WTC11 (cell line): ENCODE measurements at regions not wholly inside any gene's neighbourhood (a gene's known extent, or its start where the extent isn't known, plus 50 kb on each side); places are given as distances from the start of the nearest gene placed in this dataset.

ENCODE experiments used
- ATAC-seq: fragments of 200-7000 bp; cut with Tn5 transposase; 2 replicates; pipeline ENCODE4 v1.10.0; 2021; ENCODE audit warnings: mild to moderate bottlenecking, moderate library complexity
- CTCF ChIA-PET: fragments of 300-600 bp; sonication (Branson Sonifier 250); formaldehyde crosslinking; loops from one replicate; lab custom pipeline; 2021; ENCODE audit warnings: antibody characterized with exemption; lab: Charles Lee
- POLR2A ChIA-PET: fragments of 350-600 bp; sonication (Branson Sonifier 250); formaldehyde crosslinking; loops from one replicate; lab custom pipeline; 2021; ENCODE audit warnings: antibody characterized with exemption; lab: Charles Lee
- DNase-seq: peaks from one replicate; pipeline ENCODE4 v3.0.0; 2021; ENCODE audit warnings: low spot score
- H3K27ac Mint-ChIP-seq: 2 replicates; pipeline ENCODE4 v1.8.0; 2021; ENCODE audit warnings: mixed read lengths
- H3K27me3 Mint-ChIP-seq: 2 replicates; pipeline ENCODE4 v1.8.0; 2021; ENCODE audit warnings: low read depth, mild to moderate bottlenecking, moderate library complexity, mixed read lengths
- H3K36me3 Mint-ChIP-seq: 2 replicates; pipeline ENCODE4 v1.8.0; 2021; ENCODE audit warnings: mixed read lengths
- H3K4me1 Mint-ChIP-seq: 2 replicates; pipeline ENCODE4 v1.8.0; 2022; ENCODE audit warnings: mixed read lengths
- H3K4me3 Mint-ChIP-seq: 2 replicates; pipeline ENCODE4 v1.8.0; 2021; ENCODE audit warnings: mild to moderate bottlenecking, moderate library complexity, mixed read lengths
- H3K9me3 Mint-ChIP-seq: 2 replicates; pipeline ENCODE4 v1.8.0; 2021; ENCODE audit warnings: mixed read lengths
- CBFB ChIP-seq: sonication (generic); formaldehyde crosslinking; IDR thresholded peaks from 2 replicates; pipeline ENCODE4 v1.8.1; 2022; ENCODE audit warnings: mild to moderate bottlenecking, low read depth, missing genetic modification reagents
- CDX4 ChIP-seq: fragments of 250-450 bp; sonication (Bioruptor Pico); IDR thresholded peaks from 2 replicates; pipeline ENCODE4 v1.9.0; 2021; ENCODE audit warnings: moderate library complexity, mild to moderate bottlenecking, inconsistent platforms, borderline replicate concordance
- E2F4 ChIP-seq: sonication (generic); formaldehyde crosslinking; IDR thresholded peaks from 2 replicates; pipeline ENCODE4 v1.8.1; 2022; ENCODE audit warnings: low read depth, mild to moderate bottlenecking, moderate library complexity, missing genetic modification reagents, borderline replicate concordance
- E2F5 ChIP-seq: sonication (generic); formaldehyde crosslinking; IDR thresholded peaks from 2 replicates; pipeline ENCODE4 v1.8.1; 2022; ENCODE audit warnings: mild to moderate bottlenecking, moderate library complexity, missing genetic modification reagents
- ETV6 ChIP-seq: sonication (generic); formaldehyde crosslinking; IDR thresholded peaks from 2 replicates; pipeline ENCODE4 v1.8.1; 2022; ENCODE audit warnings: mild to moderate bottlenecking, missing genetic modification reagents
- FOXP4 ChIP-seq: sonication (generic); formaldehyde crosslinking; IDR thresholded peaks from 2 replicates; pipeline ENCODE4 v1.8.0; 2022; ENCODE audit warnings: mild to moderate bottlenecking, missing genetic modification reagents
- GABPB1 ChIP-seq: sonication (generic); formaldehyde crosslinking; IDR thresholded peaks from 2 replicates; pipeline ENCODE4 v1.8.1; 2023; ENCODE audit warnings: mild to moderate bottlenecking, missing genetic modification reagents
- HMGA2 ChIP-seq: fragments of 250-450 bp; sonication (Bioruptor Pico); IDR thresholded peaks from 2 replicates; pipeline ENCODE4 v1.4.0; 2021; ENCODE audit warnings: mild to moderate bottlenecking, moderate library complexity
- HMGXB4 ChIP-seq: sonication (generic); formaldehyde crosslinking; IDR thresholded peaks from 2 replicates; pipeline ENCODE4 v1.8.1; 2023; ENCODE audit warnings: mild to moderate bottlenecking, moderate library complexity, missing genetic modification reagents
- KAT7 ChIP-seq: sonication (generic); formaldehyde crosslinking; IDR thresholded peaks from 2 replicates; pipeline ENCODE4 v1.8.1; 2023; ENCODE audit warnings: missing genetic modification reagents, mild to moderate bottlenecking, borderline replicate concordance
- MYBL2 ChIP-seq: sonication (generic); formaldehyde crosslinking; IDR thresholded peaks from 2 replicates; pipeline ENCODE4 v1.8.1; 2023; ENCODE audit warnings: mild to moderate bottlenecking, moderate library complexity, missing genetic modification reagents
- NR1H2 ChIP-seq: sonication (generic); formaldehyde crosslinking; IDR thresholded peaks from 2 replicates; pipeline ENCODE4 v1.9.0; 2021; ENCODE audit warnings: mild to moderate bottlenecking, moderate library complexity, missing genetic modification reagents
- SMAD3 ChIP-seq: sonication (generic); formaldehyde crosslinking; IDR thresholded peaks from 2 replicates; pipeline ENCODE4 v1.8.0; 2022; ENCODE audit warnings: missing genetic modification reagents, mild to moderate bottlenecking, borderline replicate concordance
- SOX15 ChIP-seq: fragments of 250-450 bp; sonication (Bioruptor Pico); IDR thresholded peaks from 2 replicates; pipeline ENCODE4 v1.9.0; 2021; ENCODE audit warnings: mild to moderate bottlenecking
- SP1 ChIP-seq: sonication (generic); formaldehyde crosslinking; conservative IDR thresholded peaks from 2 replicates; pipeline ENCODE4 v1.8.1; 2022; ENCODE audit warnings: missing genetic modification reagents
- TEAD1 ChIP-seq: sonication (generic); formaldehyde crosslinking; IDR thresholded peaks from 2 replicates; pipeline ENCODE4 v1.8.0; 2022; ENCODE audit warnings: mild to moderate bottlenecking, missing genetic modification reagents
- USF2 ChIP-seq: sonication (generic); formaldehyde crosslinking; IDR thresholded peaks from 2 replicates; pipeline ENCODE4 v1.8.1; 2023; ENCODE audit warnings: mild to moderate bottlenecking, missing genetic modification reagents, moderate library complexity
- ZBTB21 ChIP-seq: sonication (generic); formaldehyde crosslinking; IDR thresholded peaks from 2 replicates; pipeline ENCODE4 v1.8.1; 2023; ENCODE audit warnings: mild to moderate bottlenecking, missing genetic modification reagents, borderline replicate concordance
- ZBTB43 ChIP-seq: sonication (generic); formaldehyde crosslinking; IDR thresholded peaks from 2 replicates; pipeline ENCODE4 v1.8.1; 2023; ENCODE audit warnings: mild to moderate bottlenecking, missing genetic modification reagents
- ZNF232 ChIP-seq: sonication (generic); formaldehyde crosslinking; IDR thresholded peaks from 2 replicates; pipeline ENCODE4 v1.8.0; 2022; ENCODE audit warnings: mild to moderate bottlenecking, missing genetic modification reagents
- ZNF281 ChIP-seq: sonication (generic); formaldehyde crosslinking; IDR thresholded peaks from 2 replicates; pipeline ENCODE4 v1.8.0; 2023; ENCODE audit warnings: mild to moderate bottlenecking, missing genetic modification reagents
- ZNF416 ChIP-seq: fragments of 250-450 bp; sonication (Bioruptor Pico); IDR thresholded peaks from 2 replicates; pipeline ENCODE4 v1.9.0; 2021; ENCODE audit warnings: mild to moderate bottlenecking, inconsistent platforms
- ZNF423 ChIP-seq: fragments of 250-450 bp; sonication (Bioruptor Pico); IDR thresholded peaks from 2 replicates; pipeline ENCODE4 v2.1.2; 2022; ENCODE audit warnings: mild to moderate bottlenecking, moderate library complexity

- H3K4me3 Mint-ChIP-seq: no peak overlapping the region
- H3K27ac Mint-ChIP-seq: no peak overlapping the region
- ATAC-seq (no peak), DNase-seq (no peak)
- H3K36me3 Mint-ChIP-seq: no peaks in the 10 kb centered on the region
- POLR2A ChIA-PET: no interaction called here
- no peaks in the 10 kb centered on the region for H3K9me3 Mint-ChIP-seq
- TF ChIP-seq MYBL2 (CRISPR knock-in tag) (no peak), ZNF416 (no peak), USF2 (CRISPR knock-in tag) (no peak), SMAD3 (no peak), GABPB1 (no peak), ZBTB43 (no peak), FOXP4 (no peak), HMGXB4 (CRISPR knock-in tag) (no peak), ZNF423 (no peak), SP1 (no peak), E2F4 (CRISPR knock-in tag) (no peak), NR1H2 (CRISPR knock-in tag) (no peak), ZBTB21 (CRISPR knock-in tag) (no peak), KAT7 (CRISPR knock-in tag) (no peak), HMGA2 (CRISPR knock-in tag) (no peak), ETV6 (CRISPR knock-in tag) (no peak), SOX15 (CRISPR knock-in tag) (no peak)
- peaks cover 79% of the 10 kb centered on the region for H3K4me1 Mint-ChIP-seq
- CTCF ChIA-PET: interaction anchor here (4.2 kb wide), 1 partner anchor 31 kb away, joined by 28 read pairs; no protein-coding TSS in a partner anchor
- peaks cover 100% of the 10 kb centered on the region for H3K27me3 Mint-ChIP-seq
Measured at GRCh38 chr16:86283944-86284343, 226.4 kb upstream of the FOXF1 start.

GRCh38 chr16:86285421-86285820 lies 224.9 kb upstream of the FOXF1 start:
- POLR2A ChIA-PET: no interaction called here
- DNase-seq: no peak
- peaks cover 78% of the 10 kb centered on the region for H3K4me1 Mint-ChIP-seq
- peak overlapping the region; percentile 78 for H3K4me3 Mint-ChIP-seq
- H3K36me3 Mint-ChIP-seq: no peaks in the 10 kb centered on the region
- no peaks in the 10 kb centered on the region for H3K9me3 Mint-ChIP-seq
- CTCF ChIA-PET: interaction anchor here (3.0 to 4.2 kb wide), 2 partner anchors 33 to 232 kb away, joined by 18 to 28 read pairs; no protein-coding TSS in a partner anchor
- H3K27ac Mint-ChIP-seq: no peak overlapping the region
- no peak for ATAC-seq
- H3K27me3 Mint-ChIP-seq: peaks cover 100% of the 10 kb centered on the region
- TF ChIP-seq CDX4 (CRISPR knock-in tag) (no peak), CBFB (CRISPR knock-in tag) (no peak), ZBTB43 (no peak), TEAD1 (CRISPR knock-in tag) (no peak), ZNF281 (CRISPR knock-in tag) (no peak), ZNF232 (no peak), E2F5 (CRISPR knock-in tag) (no peak)
